B cell (primary cell): ENCODE measurements at regions not wholly inside any gene's neighbourhood (a gene's known extent, or its start where the extent isn't known, plus 50 kb on each side); places are given as distances from the start of the nearest gene placed in this dataset.

Experiments used
- ATAC-seq: fragments of 200-7000 bp; cut with Tn5 transposase; one replicate; pipeline ENCODE4 v1.10.0; 2021; ENCODE audit warnings: low read depth, mild to moderate bottlenecking, moderate number of reproducible peaks, moderate library complexity
- CTCF ChIA-PET: fragments of 350-600 bp; sonication (Branson Sonifier 250); formaldehyde crosslinking; loops from one replicate; lab custom pipeline; 2021; ENCODE audit warnings: antibody characterized with exemption, inconsistent platforms; lab: Charles Lee
- POLR2A ChIA-PET: fragments of 350-600 bp; sonication (Branson Sonifier 250); formaldehyde crosslinking; loops from one replicate; lab custom pipeline; 2021; ENCODE audit warnings: antibody characterized with exemption; lab: Charles Lee
- DNase-seq: peaks from one replicate; pipeline ENCODE4 v3.0.0; 2013
- H2AFZ ChIP-seq: 2 replicates; pipeline ENCODE4 v1.6.1; 2012; ENCODE audit warnings: mild to moderate bottlenecking, low read depth, low read length; ENCODE audit not compliant: insufficient read depth, poor library complexity, severe bottlenecking
- H3K27ac ChIP-seq, 2 donors: 1 replicate in 1 of 2; 2 replicates in 1 of 2; pipeline ENCODE4 v1.5.1; 2012 to 2013; ENCODE audit warnings: low read length in 2 of 2, mild to moderate bottlenecking in 2 of 2, moderate library complexity in 1 of 2
- H3K27me3 ChIP-seq, 4 experiments: fragments of 200-600 bp in 1 of 4; sonication (generic) in 1 of 4; replicated peaks in 1 of 4; 1 replicate in 2 of 4; 2 replicates in 2 of 4; pipeline versions ENCODE4 v1.6.1 to v1.7.0; 2013 to 2016; ENCODE audit warnings: low read length in 3 of 4, mild to moderate bottlenecking in 2 of 4, mixed read lengths in 1 of 4, moderate library complexity in 1 of 4; ENCODE audit not compliant: insufficient read depth in 4 of 4, control insufficient read depth in 3 of 4; ENCODE audit errors: control extremely low read depth in 1 of 4
- H3K36me3 ChIP-seq, 2 experiments: replicated peaks in 1 of 2; 1 replicate in 1 of 2; 2 replicates in 1 of 2; pipeline versions ENCODE4 v1.6.1 to v1.7.1; 2013; ENCODE audit warnings: low read length in 1 of 2; ENCODE audit not compliant: insufficient read depth in 2 of 2, control insufficient read depth in 1 of 2; ENCODE audit errors: control extremely low read depth in 1 of 2, extremely low read depth in 1 of 2
- H3K4me1 ChIP-seq, 2 donors: fragments of 200-600 bp in 1 of 2; sonication (generic) in 1 of 2; 1 replicate in 1 of 2; 2 replicates in 1 of 2; pipeline versions ENCODE4 v1.5.1 to v1.6.1; 2013 to 2017; ENCODE audit warnings: low read length in 2 of 2; ENCODE audit not compliant: control insufficient read depth in 2 of 2, insufficient read depth in 2 of 2
- H3K4me2 ChIP-seq: replicated peaks from 2 replicates; pipeline ENCODE3; 2012; ENCODE audit warnings: mild to moderate bottlenecking, low read depth, low read length; ENCODE audit not compliant: poor library complexity, severe bottlenecking
- H3K4me3 ChIP-seq, 5 experiments: fragments of 200-600 bp in 1 of 5; sonication (generic) in 1 of 5; 1 replicate in 3 of 5; 2 replicates in 2 of 5; pipeline versions ENCODE4 v1.5.1 to v1.7.0; 2011 to 2016; ENCODE audit warnings: low read length in 4 of 5, mild to moderate bottlenecking in 4 of 5, low read depth in 2 of 5, control low read depth in 1 of 5, moderate library complexity in 1 of 5; ENCODE audit not compliant: insufficient read depth in 1 of 5; ENCODE audit errors: control extremely low read depth in 1 of 5, extremely low read depth in 1 of 5
- H3K79me2 ChIP-seq: fragments of 200-600 bp; sonication (generic); one replicate; pipeline ENCODE4 v1.6.0; 2016; ENCODE audit warnings: low read length; ENCODE audit not compliant: control insufficient read depth, insufficient read depth
- H3K9ac ChIP-seq: fragments of 200-600 bp; sonication (generic); 2 replicates; pipeline ENCODE4 v1.6.1; 2017; ENCODE audit warnings: mild to moderate bottlenecking, low read length, moderate library complexity
- H3K9me3 ChIP-seq, 3 donors: one replicate each; pipeline versions ENCODE4 v1.6.1 to v1.7.1; 2013; ENCODE audit warnings: low read length in 2 of 3; ENCODE audit not compliant: control insufficient read depth in 2 of 3, insufficient read depth in 1 of 3; ENCODE audit errors: control extremely low read depth in 1 of 3
- H4K20me1 ChIP-seq: 2 replicates; pipeline ENCODE4 v1.6.0; 2012; ENCODE audit warnings: mild to moderate bottlenecking, low read length; ENCODE audit not compliant: insufficient read depth, control insufficient read depth, poor library complexity, severe bottlenecking
- H3K27ac Mint-ChIP-seq: one replicate; pipeline ENCODE4 v1.8.0; 2021; ENCODE audit warnings: mixed read lengths
- H3K27me3 Mint-ChIP-seq: one replicate; pipeline ENCODE4 v1.8.0; 2021; ENCODE audit warnings: mixed read lengths
- H3K4me1 Mint-ChIP-seq: one replicate; pipeline ENCODE4 v1.8.0; 2021; ENCODE audit warnings: mixed read lengths
- H3K4me3 Mint-ChIP-seq: one replicate; pipeline ENCODE4 v1.8.0; 2021; ENCODE audit warnings: mixed read lengths
- H3K9me3 Mint-ChIP-seq: one replicate; pipeline ENCODE4 v1.8.0; 2022; ENCODE audit warnings: mixed read lengths; ENCODE audit not compliant: insufficient read depth
- EZH2 ChIP-seq: IDR thresholded peaks from 2 replicates; pipeline ENCODE4 v1.6.1; 2012; ENCODE audit warnings: borderline replicate concordance, low read depth, mild to moderate bottlenecking, moderate library complexity, low read length; ENCODE audit not compliant: insufficient read depth, poor library complexity, severe bottlenecking
- whole genome bisulfite sequencing: methylation state at CpG from one replicate; pipeline ENCODE4 v1.1.5; 2013; ENCODE audit warnings: missing lambda C conversion rate; ENCODE audit not compliant: insufficient coverage; 5-methylcytosine and 5-hydroxymethylcytosine counted together
- intact Hi-C: fragments of 100-400 bp; cut with micrococcal nuclease; formaldehyde crosslinking; loops from one replicate; pipeline ENCODE4 v1.10.0; 2022
- TF ChIP-seq, protein P1 (sequence below): fragments of 200-600 bp; IDR thresholded peaks from one replicate; pipeline ENCODE4 v1.8.0; 2022; ENCODE audit warnings: antibody characterized with exemption, mild to moderate bottlenecking

DNA sequence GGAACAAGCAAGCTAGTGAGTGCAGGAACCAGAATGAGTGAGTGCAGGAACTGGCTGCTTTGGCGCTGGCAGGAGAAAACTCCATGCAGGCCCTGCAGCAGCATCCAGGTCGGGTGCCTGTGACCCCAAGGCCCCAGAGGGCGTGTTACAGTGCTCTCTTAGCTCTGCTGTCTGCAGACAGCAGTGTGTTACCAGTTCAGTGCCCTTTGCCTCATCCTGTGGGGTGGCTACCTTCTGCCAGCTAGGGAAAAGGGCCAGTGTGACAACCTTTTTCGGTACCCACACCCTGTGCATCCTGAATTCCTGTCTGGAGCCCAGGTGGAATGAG is 202.3 kb upstream of the SMIM31 start:
- H3K4me1 Mint-ChIP-seq = no peaks in the 10 kb centered on the region
- Histone ChIP-seq H3K4me1 (no peaks in the 10 kb centered on the region), H3K4me3 (no peak overlapping the region), H2AFZ (no peak overlapping the region), H3K27me3 (no peaks in the 10 kb centered on the region), H3K4me2 (no peak overlapping the region), H3K27ac (no peak overlapping the region), H3K79me2 (no peaks in the 10 kb centered on the region), H3K36me3 (no peaks in the 10 kb centered on the region), H4K20me1 (no peaks in the 10 kb centered on the region), H3K9ac (no peak overlapping the region), H3K9me3 (peaks cover 0 to 10% (median 2%) of the 10 kb centered on the region in 3 donors)
- no peak for ATAC-seq
- no peak for DNase-seq
- H3K27ac Mint-ChIP-seq = no peak overlapping the region
- WGBS = 70% methylated on average over 4 of the region's 4 CpGs
- no peak overlapping the region for H3K4me3 Mint-ChIP-seq
- TF ChIP-seq, protein P1, sequence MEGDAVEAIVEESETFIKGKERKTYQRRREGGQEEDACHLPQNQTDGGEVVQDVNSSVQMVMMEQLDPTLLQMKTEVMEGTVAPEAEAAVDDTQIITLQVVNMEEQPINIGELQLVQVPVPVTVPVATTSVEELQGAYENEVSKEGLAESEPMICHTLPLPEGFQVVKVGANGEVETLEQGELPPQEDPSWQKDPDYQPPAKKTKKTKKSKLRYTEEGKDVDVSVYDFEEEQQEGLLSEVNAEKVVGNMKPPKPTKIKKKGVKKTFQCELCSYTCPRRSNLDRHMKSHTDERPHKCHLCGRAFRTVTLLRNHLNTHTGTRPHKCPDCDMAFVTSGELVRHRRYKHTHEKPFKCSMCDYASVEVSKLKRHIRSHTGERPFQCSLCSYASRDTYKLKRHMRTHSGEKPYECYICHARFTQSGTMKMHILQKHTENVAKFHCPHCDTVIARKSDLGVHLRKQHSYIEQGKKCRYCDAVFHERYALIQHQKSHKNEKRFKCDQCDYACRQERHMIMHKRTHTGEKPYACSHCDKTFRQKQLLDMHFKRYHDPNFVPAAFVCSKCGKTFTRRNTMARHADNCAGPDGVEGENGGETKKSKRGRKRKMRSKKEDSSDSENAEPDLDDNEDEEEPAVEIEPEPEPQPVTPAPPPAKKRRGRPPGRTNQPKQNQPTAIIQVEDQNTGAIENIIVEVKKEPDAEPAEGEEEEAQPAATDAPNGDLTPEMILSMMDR = no peak
- TF ChIP-seq EZH2 = no peak
- ChIA-PET CTCF (no interaction called here), POLR2A (no interaction called here)
- no peaks in the 10 kb centered on the region for H3K27me3 Mint-ChIP-seq
- intact Hi-C loops = no loop called here
- peaks cover 3% of the 10 kb centered on the region for H3K9me3 Mint-ChIP-seq

DNA sequence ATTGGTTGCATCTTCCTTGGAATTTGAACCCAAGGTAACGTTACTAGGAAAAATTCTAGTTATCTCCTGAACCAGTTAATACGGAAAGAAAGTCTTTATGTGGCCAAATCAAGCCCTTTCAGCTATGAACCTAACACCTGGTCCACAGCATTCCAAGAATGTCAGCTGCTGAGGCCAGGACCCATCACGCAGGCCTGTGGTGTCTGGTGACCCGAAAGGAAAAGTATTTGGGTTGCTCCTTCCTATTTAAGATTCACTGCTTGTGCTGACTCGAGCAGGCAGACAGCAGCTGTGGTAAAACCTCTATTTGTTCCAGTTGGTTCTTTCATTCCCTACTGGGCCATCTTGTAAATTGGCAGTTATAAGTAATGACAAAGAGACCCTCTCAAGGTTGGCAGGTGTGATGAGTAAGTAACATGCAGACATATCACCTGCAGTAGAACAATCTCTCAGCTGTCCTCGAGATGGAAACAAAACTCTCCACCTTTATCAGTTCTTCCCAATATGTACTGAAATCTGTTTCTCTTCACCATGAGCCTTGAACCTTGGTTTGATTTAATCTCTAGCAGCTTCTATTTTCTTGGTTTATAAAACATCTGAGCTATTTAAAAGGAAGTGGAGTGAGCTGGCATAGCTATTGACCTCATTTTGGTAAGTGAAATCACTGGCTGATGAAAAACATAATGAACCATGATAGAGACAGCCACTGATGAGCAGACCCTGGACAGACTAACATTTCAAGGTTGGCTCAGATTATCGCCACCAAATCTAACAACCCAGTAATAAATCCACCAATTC is 182.1 kb upstream of the SMIM31 start:
- H3K4me2 ChIP-seq = no peak overlapping the region
- no peak for ATAC-seq
- POLR2A ChIA-PET = no interaction called here

More for the DNA sequence above, 182.1 kb upstream of the SMIM31 start:
- Histone ChIP-seq H3K4me1 (no peaks in the 10 kb centered on the region), H3K4me3 (no peak overlapping the region), H3K9ac (no peak overlapping the region), H3K27ac (no peak overlapping the region), H3K27me3 (no peaks in the 10 kb centered on the region), H2AFZ (no peak overlapping the region), H3K79me2 (no peaks in the 10 kb centered on the region), H3K9me3 (no peaks in the 10 kb centered on the region), H3K36me3 (no peaks in the 10 kb centered on the region), H4K20me1 (no peaks in the 10 kb centered on the region)
- Mint-ChIP-seq H3K27me3 (no peaks in the 10 kb centered on the region), H3K27ac (no peak overlapping the region), H3K9me3 (peaks cover 6% of the 10 kb centered on the region), H3K4me1 (no peaks in the 10 kb centered on the region), H3K4me3 (no peak overlapping the region)
- intact Hi-C loops = no loop called here
- DNase-seq = no peak
- CTCF ChIA-PET = no interaction called here
- 66% methylated on average over 5 of the region's 7 CpGs for WGBS
- no peak for TF ChIP-seq EZH2
- TF ChIP-seq, protein P1 = no peak
